GM23338 (cell line): ENCODE measurements at regions not wholly inside any gene's neighbourhood (a gene's known extent, or its start where the extent isn't known, plus 50 kb on each side); places are given as distances from the start of the nearest gene placed in this dataset.

Experiments used
- ATAC-seq: fragments of 200-7000 bp; cut with Tn5 transposase; 3 replicates; pipeline ENCODE4 v1.9.1; 2020
- DNase-seq: peaks from one replicate; pipeline ENCODE4 v3.0.0-alpha.2; 2015; ENCODE audit warnings: low spot score
- H2AFZ ChIP-seq: fragments of 200-600 bp; sonication (generic); 2 replicates; pipeline ENCODE4 v1.8.0; 2016; ENCODE audit warnings: antibody characterized with exemption, mild to moderate bottlenecking, moderate library complexity
- H3F3A ChIP-seq: fragments of 200-600 bp; sonication (generic); replicated peaks from 2 replicates; pipeline ENCODE4 v1.8.0; 2017; ENCODE audit warnings: antibody characterized with exemption, mixed run types, low read depth
- H3K27ac ChIP-seq: fragments of 200-600 bp; sonication (generic); 2 replicates; pipeline ENCODE4 v1.6.1; 2016; ENCODE audit warnings: low read depth
- H3K27me3 ChIP-seq: fragments of 200-600 bp; sonication (generic); 2 replicates; pipeline ENCODE4 v1.8.0; 2016; ENCODE audit warnings: mild to moderate bottlenecking, mixed run types, moderate library complexity; ENCODE audit not compliant: insufficient read depth
- H3K36me3 ChIP-seq: fragments of 200-600 bp; sonication (generic); 2 replicates; pipeline ENCODE4 v1.8.0; 2016; ENCODE audit warnings: mild to moderate bottlenecking; ENCODE audit not compliant: insufficient read depth
- H3K4me1 ChIP-seq: fragments of 200-600 bp; sonication (generic); 2 replicates; pipeline ENCODE4 v1.8.0; 2016; ENCODE audit warnings: mild to moderate bottlenecking, moderate library complexity; ENCODE audit not compliant: insufficient read depth
- H3K4me2 ChIP-seq: fragments of 200-600 bp; sonication (generic); 2 replicates; pipeline ENCODE4 v1.7.1; 2017; ENCODE audit warnings: mixed run types
- H3K4me3 ChIP-seq: fragments of 200-600 bp; sonication (generic); 2 replicates; pipeline ENCODE4 v1.6.1; 2016; ENCODE audit warnings: mixed run types
- H3K79me2 ChIP-seq: fragments of 200-600 bp; sonication (generic); replicated peaks from 2 replicates; pipeline ENCODE4 v1.8.0; 2017; ENCODE audit warnings: mild to moderate bottlenecking; ENCODE audit not compliant: insufficient read depth
- H3K9me2 ChIP-seq: fragments of 200-600 bp; sonication (generic); 2 replicates; pipeline ENCODE4 v1.8.0; 2017; ENCODE audit not compliant: insufficient read depth
- H4K20me1 ChIP-seq: fragments of 200-600 bp; sonication (generic); replicated peaks from 2 replicates; pipeline ENCODE4 v1.8.0; 2017; ENCODE audit warnings: mild to moderate bottlenecking; ENCODE audit not compliant: insufficient read depth
- H3K27ac Mint-ChIP-seq: 2 replicates; pipeline ENCODE4 v1.8.0; 2020; ENCODE audit warnings: inconsistent platforms, mild to moderate bottlenecking, moderate library complexity, mixed read lengths
- H3K27me3 Mint-ChIP-seq: 3 replicates; pipeline ENCODE4 v1.8.0; 2022; ENCODE audit warnings: low read depth, mild to moderate bottlenecking, moderate library complexity, mixed read lengths, inconsistent platforms; ENCODE audit not compliant: insufficient read depth, poor library complexity
- H3K36me3 Mint-ChIP-seq: 3 replicates; pipeline ENCODE4 v1.8.0; 2021; ENCODE audit warnings: low read depth, mild to moderate bottlenecking, inconsistent platforms, moderate library complexity, mixed read lengths
- H3K4me1 Mint-ChIP-seq: 3 replicates; pipeline ENCODE4 v1.8.0; 2020; ENCODE audit warnings: mild to moderate bottlenecking, inconsistent platforms, mixed read lengths
- H3K4me3 Mint-ChIP-seq: 3 replicates; pipeline ENCODE4 v1.8.0; 2021; ENCODE audit warnings: moderate library complexity, mild to moderate bottlenecking, inconsistent platforms, mixed read lengths
- H3K9me3 Mint-ChIP-seq: 3 replicates; pipeline ENCODE4 v1.8.0; 2020; ENCODE audit warnings: moderate library complexity, mild to moderate bottlenecking, inconsistent platforms, mixed read lengths
- CREB1 ChIP-seq: fragments of 250-450 bp; sonication (Bioruptor Pico); IDR thresholded peaks from 2 replicates; pipeline ENCODE4 v1.5.0; 2020; ENCODE audit warnings: low read depth, mild to moderate bottlenecking, moderate library complexity
- ETS1 ChIP-seq: IDR thresholded peaks from 2 replicates; pipeline ENCODE4 v1.6.1; 2016; ENCODE audit warnings: antibody characterized with exemption
- EZH2 ChIP-seq: fragments of 200-600 bp; sonication (generic); IDR thresholded peaks from one replicate; pipeline ENCODE4 v1.8.0; 2017; ENCODE audit warnings: antibody characterized with exemption, mild to moderate bottlenecking, low read depth; ENCODE audit not compliant: unreplicated experiment
- EZH2phosphoT487 ChIP-seq: fragments of 200-600 bp; sonication (generic); IDR thresholded peaks from one replicate; pipeline ENCODE4 v1.8.1; 2018; ENCODE audit warnings: antibody characterized with exemption; ENCODE audit not compliant: unreplicated experiment
- JUNB ChIP-seq: IDR thresholded peaks from one replicate; pipeline ENCODE4 v1.6.1; 2016; ENCODE audit warnings: antibody characterized with exemption; ENCODE audit not compliant: unreplicated experiment
- NANOG ChIP-seq: IDR thresholded peaks from 2 replicates; pipeline ENCODE4 v1.6.1; 2016; ENCODE audit warnings: antibody characterized with exemption, borderline replicate concordance
- POLR2AphosphoS5 ChIP-seq: IDR thresholded peaks from 2 replicates; pipeline ENCODE4 v1.6.1; 2016; ENCODE audit warnings: antibody characterized with exemption, low read depth
- REST ChIP-seq: IDR thresholded peaks from one replicate; pipeline ENCODE4 v1.6.1; 2018; ENCODE audit warnings: antibody characterized with exemption; ENCODE audit not compliant: unreplicated experiment
- STAT1 ChIP-seq: IDR thresholded peaks from one replicate; pipeline ENCODE4 v1.6.1; 2016; ENCODE audit warnings: antibody characterized with exemption; ENCODE audit not compliant: unreplicated experiment
- ZNF114 ChIP-seq: fragments of 250-450 bp; sonication (Bioruptor Pico); IDR thresholded peaks from 2 replicates; pipeline ENCODE4 v1.5.0; 2020; ENCODE audit warnings: mild to moderate bottlenecking, moderate library complexity
- ZNF331 ChIP-seq: fragments of 250-450 bp; sonication (Bioruptor Pico); IDR thresholded peaks from 2 replicates; pipeline ENCODE4 v1.5.0; 2020; ENCODE audit warnings: low read depth, mild to moderate bottlenecking, moderate library complexity
- TF ChIP-seq, protein P1 (sequence below), 2 experiments: fragments of 200-600 bp in 1 of 2; sonication (generic) in 1 of 2; conservative IDR thresholded peaks; 2 replicates each; pipeline versions ENCODE4 v1.5.1 to v1.6.1; 2016 to 2017; ENCODE audit warnings: antibody characterized with exemption in 2 of 2, low read depth in 2 of 2, mild to moderate bottlenecking in 2 of 2, moderate library complexity in 1 of 2

DNA sequence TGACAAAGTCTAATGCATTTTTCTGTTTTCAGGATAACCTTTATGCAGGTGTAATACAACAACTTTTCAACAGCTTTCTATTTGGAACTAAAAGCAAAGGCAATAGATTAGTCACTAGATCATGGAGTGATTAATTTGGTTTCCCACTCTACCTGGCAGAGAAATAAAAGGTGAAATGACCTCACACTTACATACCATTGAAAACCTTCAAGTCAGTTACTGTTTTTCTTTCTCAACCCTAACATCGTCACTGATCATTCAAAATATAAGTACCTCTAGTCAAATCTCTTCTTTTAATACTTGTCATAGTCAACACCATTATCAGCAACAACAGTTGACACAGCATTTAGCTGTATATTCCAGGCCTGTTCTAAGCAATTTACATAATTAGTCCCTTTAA lies 85.1 kb upstream of the ZCCHC13 start (continued):
- TF ChIP-seq ETS1 (no peak), JUNB (no peak), STAT1 (no peak), ZNF114 (no peak), NANOG (no peak), ZNF331 (CRISPR knock-in tag) (no peak), EZH2 (no peak)
- TF ChIP-seq, protein P1, sequence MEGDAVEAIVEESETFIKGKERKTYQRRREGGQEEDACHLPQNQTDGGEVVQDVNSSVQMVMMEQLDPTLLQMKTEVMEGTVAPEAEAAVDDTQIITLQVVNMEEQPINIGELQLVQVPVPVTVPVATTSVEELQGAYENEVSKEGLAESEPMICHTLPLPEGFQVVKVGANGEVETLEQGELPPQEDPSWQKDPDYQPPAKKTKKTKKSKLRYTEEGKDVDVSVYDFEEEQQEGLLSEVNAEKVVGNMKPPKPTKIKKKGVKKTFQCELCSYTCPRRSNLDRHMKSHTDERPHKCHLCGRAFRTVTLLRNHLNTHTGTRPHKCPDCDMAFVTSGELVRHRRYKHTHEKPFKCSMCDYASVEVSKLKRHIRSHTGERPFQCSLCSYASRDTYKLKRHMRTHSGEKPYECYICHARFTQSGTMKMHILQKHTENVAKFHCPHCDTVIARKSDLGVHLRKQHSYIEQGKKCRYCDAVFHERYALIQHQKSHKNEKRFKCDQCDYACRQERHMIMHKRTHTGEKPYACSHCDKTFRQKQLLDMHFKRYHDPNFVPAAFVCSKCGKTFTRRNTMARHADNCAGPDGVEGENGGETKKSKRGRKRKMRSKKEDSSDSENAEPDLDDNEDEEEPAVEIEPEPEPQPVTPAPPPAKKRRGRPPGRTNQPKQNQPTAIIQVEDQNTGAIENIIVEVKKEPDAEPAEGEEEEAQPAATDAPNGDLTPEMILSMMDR (conservative IDR thresholded peaks at IDR 0.05; ENCODE audit: low read depth in 2 of 2) = no peak

DNA sequence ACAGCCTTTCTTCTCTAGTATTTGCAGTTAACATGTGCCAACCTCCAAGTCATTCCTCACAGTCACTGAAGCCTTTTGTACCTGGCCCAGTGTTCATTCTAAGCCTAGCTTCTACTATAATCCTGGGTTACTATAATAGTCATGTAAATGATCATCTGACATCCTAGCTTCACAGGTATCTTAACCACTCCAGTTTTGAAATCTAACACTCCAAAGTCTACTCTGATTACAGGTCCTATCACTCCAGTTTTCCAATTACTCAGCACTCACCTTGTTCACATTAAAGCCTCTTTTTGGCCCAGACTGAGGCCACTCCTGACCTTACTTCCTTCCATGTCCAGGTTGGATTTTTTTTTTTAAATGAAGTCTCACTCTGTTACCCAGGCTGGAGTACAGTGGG lies 87.6 kb upstream of the ZCCHC13 start:
- Mint-ChIP-seq H3K27ac (no peak overlapping the region), H3K4me1 (peaks cover 17% of the 10 kb centered on the region), H3K36me3 (peaks cover 56% of the 10 kb centered on the region)
- TF ChIP-seq ETS1 (no peak), POLR2AphosphoS5 (no peak), CREB1 (CRISPR knock-in tag) (no peak), ZNF331 (CRISPR knock-in tag) (no peak), REST (no peak), ZNF114 (no peak), STAT1 (no peak), NANOG (no peak), EZH2 (no peak), EZH2phosphoT487 (no peak)
- TF ChIP-seq, protein P1 (conservative IDR thresholded peaks at IDR 0.05; ENCODE audit: low read depth in 2 of 2) = no peak

More for the DNA sequence above, 87.6 kb upstream of the ZCCHC13 start:
- Mint-ChIP-seq H3K9me3 (no peaks in the 10 kb centered on the region; the same call in 2 of the 3 replicates), H3K27me3 (peaks cover under 1% of the 10 kb centered on the region), H3K4me3 (no peak overlapping the region)
- Histone ChIP-seq H3K27ac (no peak overlapping the region), H3K36me3 (no peaks in the 10 kb centered on the region), H3F3A (no peaks in the 10 kb centered on the region), H3K27me3 (no peaks in the 10 kb centered on the region), H3K4me1 (no peaks in the 10 kb centered on the region), H3K4me2 (no peak overlapping the region), H2AFZ (no peak overlapping the region), H3K4me3 (no peak overlapping the region), H3K79me2 (peaks cover 3% of the 10 kb centered on the region; the same call in 1 of the 2 replicates), H3K9me2 (no peaks in the 10 kb centered on the region), H4K20me1 (no peaks in the 10 kb centered on the region)
- no peak for ATAC-seq
- DNase-seq = no peak
